Liver (tissue), 8 donors: ENCODE measurements at regions not wholly inside any gene's neighbourhood (a gene's known extent, or its start where the extent isn't known, plus 50 kb on each side); places are given as distances from the start of the nearest gene placed in this dataset.

Experiments used
- DNase-seq: peaks from one replicate; pipeline ENCODE4 v3.0.0-alpha.2; 2017; ENCODE audit warnings: low spot score
- H3K27ac ChIP-seq, 2 donors: one replicate each; pipeline ENCODE4 v1.7.0; 2013; ENCODE audit warnings: inconsistent platforms in 2 of 2, low read length in 2 of 2, control low read depth in 1 of 2, low read depth in 1 of 2, mild to moderate bottlenecking in 1 of 2
- H3K27me3 ChIP-seq, 4 donors: one replicate each; pipeline versions ENCODE4 v1.6.1 to v1.7.0; 2013; ENCODE audit warnings: low read length in 3 of 4, inconsistent platforms in 1 of 4, mild to moderate bottlenecking in 1 of 4, moderate library complexity in 1 of 4; ENCODE audit not compliant: control insufficient read depth in 4 of 4, insufficient read depth in 4 of 4
- H3K36me3 ChIP-seq, 4 donors: one replicate each; pipeline versions ENCODE4 v1.6.1 to v1.7.0; 2013; ENCODE audit warnings: low read length in 3 of 4, mild to moderate bottlenecking in 3 of 4, low read depth in 1 of 4, moderate library complexity in 1 of 4; ENCODE audit not compliant: control insufficient read depth in 4 of 4, insufficient read depth in 3 of 4
- H3K4me1 ChIP-seq, 4 donors: one replicate each; pipeline versions ENCODE4 v1.6.1 to v1.7.0; 2013; ENCODE audit warnings: low read length in 3 of 4, mild to moderate bottlenecking in 3 of 4, moderate library complexity in 1 of 4; ENCODE audit not compliant: control insufficient read depth in 4 of 4, insufficient read depth in 4 of 4
- H3K4me3 ChIP-seq, 3 donors: one replicate each; pipeline versions ENCODE4 v1.6.1 to v1.7.0; 2013; ENCODE audit warnings: low read length in 3 of 3, control low read depth in 1 of 3, low read depth in 1 of 3, mild to moderate bottlenecking in 1 of 3
- H3K9ac ChIP-seq, 2 donors: one replicate each; pipeline ENCODE4 v1.7.0; 2013; ENCODE audit warnings: low read length in 2 of 2, mild to moderate bottlenecking in 2 of 2, moderate library complexity in 2 of 2, control low read depth in 1 of 2, low read depth in 1 of 2
- H3K9me3 ChIP-seq, 4 donors: one replicate each; pipeline versions ENCODE4 v1.6.1 to v1.7.0; 2013; ENCODE audit warnings: low read length in 3 of 4; ENCODE audit not compliant: control insufficient read depth in 4 of 4
- ATF3 ChIP-seq: IDR thresholded peaks from 2 replicates; pipeline ENCODE4 v1.6.1; 2016; ENCODE audit warnings: antibody characterized with exemption
- CTCF ChIP-seq: fragments of 150-350 bp; IDR thresholded peaks from 2 replicates; pipeline ENCODE4 v1.5.1; 2017; ENCODE audit warnings: improper control_type of control experiment, low read depth, low read length; ENCODE audit not compliant: missing input control
- EGR1 ChIP-seq, 2 donors: IDR thresholded peaks; 2 replicates each; pipeline ENCODE4 v1.6.1; 2016 to 2018; ENCODE audit warnings: antibody characterized with exemption in 2 of 2, low read depth in 2 of 2
- FOXA1 ChIP-seq: IDR thresholded peaks from 2 replicates; pipeline ENCODE4 v1.6.1; 2016; ENCODE audit warnings: antibody characterized with exemption
- FOXA2 ChIP-seq: IDR thresholded peaks from 2 replicates; pipeline ENCODE4 v1.6.1; 2016; ENCODE audit warnings: antibody characterized with exemption
- GABPA ChIP-seq, 2 donors: IDR thresholded peaks in 1 of 2; conservative IDR thresholded peaks in 1 of 2; 2 replicates each; pipeline ENCODE4 v1.6.1; 2016; ENCODE audit warnings: antibody characterized with exemption in 2 of 2, mild to moderate bottlenecking in 1 of 2, moderate library complexity in 1 of 2
- HNF4A ChIP-seq, 2 donors: conservative IDR thresholded peaks; 2 replicates each; pipeline ENCODE4 v1.6.1; 2016; ENCODE audit warnings: antibody characterized with exemption in 2 of 2, mild to moderate bottlenecking in 2 of 2
- HNF4G ChIP-seq: IDR thresholded peaks from 2 replicates; pipeline ENCODE4 v1.6.1; 2016; ENCODE audit warnings: antibody characterized with exemption
- JUND ChIP-seq, 2 donors: IDR thresholded peaks; 2 replicates each; pipeline ENCODE4 v1.6.1; 2016; ENCODE audit warnings: antibody characterized with exemption in 2 of 2
- NR2F2 ChIP-seq: IDR thresholded peaks from 2 replicates; pipeline ENCODE4 v1.6.1; 2016; ENCODE audit warnings: antibody characterized with exemption
- RAD21 ChIP-seq, 2 donors: IDR thresholded peaks; 2 replicates each; pipeline ENCODE4 v1.6.1; 2016; ENCODE audit warnings: antibody characterized with exemption in 2 of 2, mild to moderate bottlenecking in 2 of 2
- REST ChIP-seq: IDR thresholded peaks from 2 replicates; pipeline ENCODE4 v1.6.1; 2016; ENCODE audit warnings: antibody characterized with exemption, mild to moderate bottlenecking
- RXRA ChIP-seq, 2 donors: IDR thresholded peaks; 2 replicates each; pipeline ENCODE4 v1.6.1; 2017 to 2018; ENCODE audit warnings: antibody characterized with exemption in 2 of 2, mild to moderate bottlenecking in 1 of 2
- SP1 ChIP-seq: IDR thresholded peaks from 2 replicates; pipeline ENCODE4 v1.6.1; 2018; ENCODE audit warnings: antibody characterized with exemption, mild to moderate bottlenecking
- TAF1 ChIP-seq: conservative IDR thresholded peaks from 2 replicates; pipeline ENCODE4 v1.6.1; 2016; ENCODE audit warnings: antibody characterized with exemption, mild to moderate bottlenecking
- YY1 ChIP-seq: IDR thresholded peaks from 2 replicates; pipeline ENCODE4 v1.6.1; 2016; ENCODE audit warnings: antibody characterized with exemption, mild to moderate bottlenecking
- ZBTB33 ChIP-seq: IDR thresholded peaks from 2 replicates; pipeline ENCODE4 v1.6.1; 2016; ENCODE audit warnings: antibody characterized with exemption
- WGBS: extraction: QIAGEN DNeasy Blood & Tissue Kit; methylation state at CpG from one replicate; pipeline ENCODE4 v1.1.7; 2013; 5-methylcytosine and 5-hydroxymethylcytosine counted together
- TF ChIP-seq, protein P1 (sequence below): IDR thresholded peaks from 2 replicates; pipeline ENCODE4 v1.6.1; 2016; ENCODE audit warnings: antibody characterized with exemption
- donor health status: healthy.
- donor health status: healthy.
- donor health status: healthy.
- donor health status: healthy.
- donor health status: healthy.

DNA sequence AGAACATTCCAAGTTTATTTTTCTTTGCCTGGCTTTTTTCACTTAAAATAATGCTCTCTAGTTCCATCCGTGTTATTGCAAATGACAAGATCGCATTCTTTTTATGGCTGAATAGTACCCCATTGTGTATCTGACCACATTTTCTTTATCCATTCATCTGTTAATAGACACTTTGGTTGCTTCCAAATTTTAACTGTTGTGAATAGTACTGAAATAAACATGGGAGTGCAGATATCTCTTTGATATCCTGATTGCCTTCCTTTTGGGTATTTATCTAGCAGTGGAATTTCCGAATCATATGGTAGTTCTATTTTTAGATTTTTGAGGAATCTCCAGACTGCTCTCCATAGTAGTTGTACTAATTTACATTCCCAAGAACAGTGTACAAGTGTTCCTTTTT is 230.5 kb downstream of the FIGN start:
- Histone ChIP-seq H3K27ac (no peak overlapping the region), H3K36me3 (no peaks in the 10 kb centered on the region), H3K27me3 (no peaks in the 10 kb centered on the region), H3K9ac (no peak overlapping the region), H3K4me3 (no peak overlapping the region), H3K9me3 (no peaks in the 10 kb centered on the region), H3K4me1 (no peaks in the 10 kb centered on the region)
- DNase-seq: no peak
- 81% methylated on average over 3 of the region's 3 CpGs for WGBS
- TF ChIP-seq RAD21 (IDR thresholded peaks at IDR 0.05) (no peak), YY1 (no peak)

DNA sequence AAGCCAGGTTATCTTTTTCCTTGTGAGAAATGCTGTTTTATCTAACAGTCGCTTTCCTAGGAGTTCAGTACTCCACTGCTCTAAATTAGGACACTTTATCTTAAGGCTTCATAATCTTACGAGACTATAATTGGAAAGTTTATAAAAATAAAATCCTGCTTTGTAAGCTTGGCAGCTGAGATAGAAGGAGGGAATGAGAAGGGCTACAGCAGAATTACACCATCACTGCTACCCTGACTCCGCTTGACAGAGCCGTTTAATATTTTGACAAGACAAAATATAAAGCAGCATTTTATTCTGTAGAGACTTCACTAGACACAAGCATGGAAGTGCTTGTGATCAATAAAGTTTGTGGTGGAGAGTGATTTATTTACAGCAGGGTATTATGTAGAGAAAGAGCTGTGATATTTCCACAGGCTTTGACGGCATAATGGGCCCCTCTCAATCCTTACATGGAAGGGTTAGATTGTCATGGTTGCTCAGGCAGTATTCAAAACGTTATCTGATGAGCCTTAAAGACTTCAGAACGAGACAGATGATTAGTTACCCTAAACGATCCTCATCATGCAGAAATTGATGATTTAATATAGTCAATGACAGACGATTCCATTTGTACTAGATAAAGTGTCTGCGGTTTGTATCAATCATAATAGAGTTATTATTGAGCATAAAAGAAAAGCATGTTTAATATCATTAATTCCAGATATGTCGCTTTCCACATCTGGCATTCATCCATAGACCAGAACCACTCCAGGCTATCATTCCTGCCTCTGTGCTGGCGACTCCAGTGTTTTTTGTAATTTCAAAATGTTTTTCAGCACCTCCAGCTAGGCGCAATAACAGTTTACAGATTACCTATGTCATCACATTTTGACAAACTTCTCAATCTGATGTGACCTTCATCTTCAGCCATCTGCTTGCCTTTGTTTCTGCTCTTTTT is 242.2 kb downstream of the FIGN start:
- no peak overlapping the region for H3K27ac ChIP-seq
- H3K4me1 ChIP-seq: no peaks in the 10 kb centered on the region
- no peak for DNase-seq
- no peak overlapping the region for H3K4me3 ChIP-seq
- H3K36me3 ChIP-seq: no peaks in the 10 kb centered on the region
- H3K9me3 ChIP-seq: no peaks in the 10 kb centered on the region
- no peak for TF ChIP-seq GABPA (IDR thresholded peaks at IDR 0.05 in 1 of 2, conservative IDR thresholded peaks at IDR 0.05 in 1 of 2)
- TF ChIP-seq RAD21 (IDR thresholded peaks at IDR 0.05): peak in 1 of 2 donors; percentile 11
- TF ChIP-seq, protein P1, sequence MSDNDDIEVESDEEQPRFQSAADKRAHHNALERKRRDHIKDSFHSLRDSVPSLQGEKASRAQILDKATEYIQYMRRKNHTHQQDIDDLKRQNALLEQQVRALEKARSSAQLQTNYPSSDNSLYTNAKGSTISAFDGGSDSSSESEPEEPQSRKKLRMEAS: no peak
- no peak for TF ChIP-seq FOXA2
- no peak for TF ChIP-seq HNF4A (conservative IDR thresholded peaks at IDR 0.05)
- WGBS: 80% methylated on average over 13 of the region's 13 CpGs
- H3K27me3 ChIP-seq: no peaks in the 10 kb centered on the region
- H3K9ac ChIP-seq: no peak overlapping the region

DNA sequence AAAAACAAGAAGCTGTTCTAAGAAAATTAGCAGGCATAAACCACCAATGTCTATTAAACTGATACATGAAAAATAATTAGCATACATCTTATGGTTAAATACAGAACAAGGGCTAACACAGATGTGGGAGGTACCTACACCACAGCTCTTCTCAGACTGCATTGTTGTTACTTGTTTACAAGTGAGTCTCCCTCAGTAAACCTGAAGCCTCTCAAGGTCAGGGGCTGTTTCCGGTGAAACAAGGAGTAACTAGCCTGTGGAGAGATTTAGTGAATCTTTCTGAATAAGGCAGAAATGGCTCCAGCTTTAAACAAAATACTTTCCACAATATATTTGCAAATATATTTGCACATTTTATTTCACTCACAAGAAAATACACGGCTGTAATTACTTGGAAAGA is 244.0 kb downstream of the FIGN start:
- Histone ChIP-seq H3K36me3 (no peaks in the 10 kb centered on the region), H3K9me3 (no peaks in the 10 kb centered on the region), H3K27ac (no peak overlapping the region), H3K9ac (no peak overlapping the region), H3K4me3 (no peak overlapping the region), H3K27me3 (no peaks in the 10 kb centered on the region), H3K4me1 (no peaks in the 10 kb centered on the region)
- WGBS: 85% methylated on average over 2 of the region's 2 CpGs
- DNase-seq: no peak
- TF ChIP-seq REST: no peak
- TF ChIP-seq YY1: no peak
- no peak for TF ChIP-seq EGR1 (IDR thresholded peaks at IDR 0.05; ENCODE audit: low read depth in 2 of 2)
- no peak for TF ChIP-seq FOXA1
- no peak for TF ChIP-seq RXRA (IDR thresholded peaks at IDR 0.05)
- no peak for TF ChIP-seq ZBTB33
- TF ChIP-seq HNF4G: no peak
- TF ChIP-seq CTCF: no peak
- TF ChIP-seq NR2F2: no peak
- TF ChIP-seq, protein P1: no peak
- no peak for TF ChIP-seq TAF1
- TF ChIP-seq GABPA (IDR thresholded peaks at IDR 0.05 in 1 of 2, conservative IDR thresholded peaks at IDR 0.05 in 1 of 2): no peak
- no peak for TF ChIP-seq ATF3
- no peak for TF ChIP-seq FOXA2
- TF ChIP-seq SP1: no peak
- no peak for TF ChIP-seq RAD21 (IDR thresholded peaks at IDR 0.05)
- TF ChIP-seq HNF4A (conservative IDR thresholded peaks at IDR 0.05): no peak
- no peak for TF ChIP-seq JUND (IDR thresholded peaks at IDR 0.05)
